ENCODE measurements at regions not wholly inside any gene's neighbourhood (a gene's known extent, or its start where the extent isn't known, plus 50 kb on each side); places are given as distances from the start of the nearest gene placed in this dataset.

GRCh38 chr5:39661026-39661779 lies 236.4 kb upstream of the DAB2 start:
- CTCF ChIA-PET, result no interaction called here
- H3K36me3 ChIP-seq (ENCODE audit: insufficient read depth, low read length, poor library complexity, severe bottlenecking), result no peaks in the 10 kb centered on the region

DNA sequence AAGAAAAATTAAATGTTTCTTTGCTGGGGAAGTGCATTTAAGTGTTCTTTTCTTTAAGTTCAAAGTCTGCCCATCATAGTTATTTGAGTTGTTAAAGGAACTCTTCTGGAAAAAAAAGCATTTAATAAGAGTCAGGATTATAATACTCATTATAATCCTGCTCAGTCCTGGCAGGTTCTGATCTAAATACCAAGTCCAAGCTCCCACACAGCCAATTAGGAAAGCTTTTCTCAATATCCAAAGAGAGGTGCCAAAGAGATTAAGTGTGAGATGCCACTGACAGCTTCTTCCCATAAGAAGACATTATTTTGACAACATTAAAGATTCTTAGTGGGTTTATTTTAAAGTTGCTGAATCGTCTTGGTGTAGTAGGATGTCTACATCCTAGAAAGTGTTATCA lies 235.2 kb upstream of the DAB2 start:
- POLR2A ChIA-PET (ENCODE audit: low non-redundant PET), result no interaction called here
- Histone ChIP-seq H3K4me3 (ENCODE audit: low read depth, low read length, poor library complexity, severe bottlenecking) (no peak overlapping the region), H3K4me1 (ENCODE audit: insufficient read depth, low read length, poor library complexity, severe bottlenecking) (no peaks in the 10 kb centered on the region), H3K27ac (ENCODE audit: low read depth, low read length, poor library complexity, severe bottlenecking) (no peak overlapping the region), H3K9me3 (ENCODE audit: low read depth, low read length, poor library complexity, severe bottlenecking) (no peaks in the 10 kb centered on the region), H3K27me3 (replicated peaks; ENCODE audit: insufficient read depth, low read depth, low read length, poor library complexity) (peaks cover 25% of the 10 kb centered on the region), H3K36me3 (ENCODE audit: insufficient read depth, low read length, poor library complexity, severe bottlenecking) (no peaks in the 10 kb centered on the region)
- TF ChIP-seq, protein P1, sequence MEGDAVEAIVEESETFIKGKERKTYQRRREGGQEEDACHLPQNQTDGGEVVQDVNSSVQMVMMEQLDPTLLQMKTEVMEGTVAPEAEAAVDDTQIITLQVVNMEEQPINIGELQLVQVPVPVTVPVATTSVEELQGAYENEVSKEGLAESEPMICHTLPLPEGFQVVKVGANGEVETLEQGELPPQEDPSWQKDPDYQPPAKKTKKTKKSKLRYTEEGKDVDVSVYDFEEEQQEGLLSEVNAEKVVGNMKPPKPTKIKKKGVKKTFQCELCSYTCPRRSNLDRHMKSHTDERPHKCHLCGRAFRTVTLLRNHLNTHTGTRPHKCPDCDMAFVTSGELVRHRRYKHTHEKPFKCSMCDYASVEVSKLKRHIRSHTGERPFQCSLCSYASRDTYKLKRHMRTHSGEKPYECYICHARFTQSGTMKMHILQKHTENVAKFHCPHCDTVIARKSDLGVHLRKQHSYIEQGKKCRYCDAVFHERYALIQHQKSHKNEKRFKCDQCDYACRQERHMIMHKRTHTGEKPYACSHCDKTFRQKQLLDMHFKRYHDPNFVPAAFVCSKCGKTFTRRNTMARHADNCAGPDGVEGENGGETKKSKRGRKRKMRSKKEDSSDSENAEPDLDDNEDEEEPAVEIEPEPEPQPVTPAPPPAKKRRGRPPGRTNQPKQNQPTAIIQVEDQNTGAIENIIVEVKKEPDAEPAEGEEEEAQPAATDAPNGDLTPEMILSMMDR (conservative IDR thresholded peaks at IDR 0.05; ENCODE audit: low read depth, low read length), result no peak
- no peak for TF ChIP-seq EZH2 (IDR thresholded peaks at IDR 0.05; ENCODE audit: borderline replicate concordance, low read depth, low read length, poor library complexity, severe bottlenecking)
- BruUV-seq (replicated peaks), result no TSS peak
- intact Hi-C loops (cut with micrococcal nuclease; ENCODE audit: unreplicated experiment), result no loop called here
- CTCF ChIA-PET, result no interaction called here
- DNase-seq (ENCODE audit: low spot score), result no peak

More at GRCh38 chr5:39661026-39661779, 236.4 kb upstream of the DAB2 start:
- Histone ChIP-seq H3K27ac (ENCODE audit: low read depth, low read length, poor library complexity, severe bottlenecking) (no peak overlapping the region), H3K9me3 (ENCODE audit: low read depth, low read length, poor library complexity, severe bottlenecking) (no peaks in the 10 kb centered on the region), H3K4me1 (ENCODE audit: insufficient read depth, low read length, poor library complexity, severe bottlenecking) (no peaks in the 10 kb centered on the region), H3K4me3 (ENCODE audit: low read depth, low read length, poor library complexity, severe bottlenecking) (no peak overlapping the region), H3K27me3 (replicated peaks; ENCODE audit: insufficient read depth, low read depth, low read length, poor library complexity) (peaks cover 17% of the 10 kb centered on the region)
- POLR2A ChIA-PET (ENCODE audit: low non-redundant PET), result interaction anchor here (0.6 kb wide), 1 partner anchor 645 kb away, joined by 4 read pairs; no protein-coding TSS in a partner anchor
- intact Hi-C loops (cut with micrococcal nuclease; ENCODE audit: unreplicated experiment), result no loop called here
- DNase-seq (ENCODE audit: low spot score), result no peak
- BruUV-seq (replicated peaks), result no TSS peak
- no peak for TF ChIP-seq EZH2 (IDR thresholded peaks at IDR 0.05; ENCODE audit: borderline replicate concordance, low read depth, low read length, poor library complexity, severe bottlenecking)
- TF ChIP-seq, protein P1 (conservative IDR thresholded peaks at IDR 0.05; ENCODE audit: low read depth, low read length), result no peak

DNA sequence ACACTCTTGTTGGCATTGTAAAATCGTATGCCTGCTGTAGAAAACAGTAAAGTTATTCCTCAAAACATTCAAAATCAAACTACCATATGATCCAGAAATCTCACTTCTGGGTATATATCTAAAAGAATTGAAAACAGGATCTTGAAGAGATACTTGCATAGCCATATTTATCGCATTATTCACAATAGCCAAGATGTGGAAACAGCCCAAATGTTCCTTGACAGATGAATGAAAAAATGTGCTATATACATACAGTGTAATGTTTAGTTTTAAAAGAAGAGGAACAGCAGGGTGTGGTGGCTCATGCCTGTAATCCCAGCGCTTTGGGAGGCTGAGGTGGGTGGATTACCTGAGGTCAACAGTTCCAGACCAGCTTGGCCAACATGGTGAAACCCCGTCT lies 234.1 kb upstream of the DAB2 start:
- ChIA-PET POLR2A (ENCODE audit: low non-redundant PET) (no interaction called here), CTCF (no interaction called here)
- H3K27ac ChIP-seq (ENCODE audit: low read depth, low read length, poor library complexity, severe bottlenecking), result no peak overlapping the region
- peaks cover 25% of the 10 kb centered on the region for H3K27me3 ChIP-seq (replicated peaks; ENCODE audit: insufficient read depth, low read depth, low read length, poor library complexity)
- no peak for DNase-seq (ENCODE audit: low spot score)
- H3K9me3 ChIP-seq (ENCODE audit: low read depth, low read length, poor library complexity, severe bottlenecking), result no peaks in the 10 kb centered on the region
- no peaks in the 10 kb centered on the region for H3K36me3 ChIP-seq (ENCODE audit: insufficient read depth, low read length, poor library complexity, severe bottlenecking)
- H3K4me3 ChIP-seq (ENCODE audit: low read depth, low read length, poor library complexity, severe bottlenecking), result no peak overlapping the region
- BruUV-seq (replicated peaks), result no TSS peak
- H3K4me1 ChIP-seq (ENCODE audit: insufficient read depth, low read length, poor library complexity, severe bottlenecking), result no peaks in the 10 kb centered on the region
- TF ChIP-seq, protein P1 (conservative IDR thresholded peaks at IDR 0.05; ENCODE audit: low read depth, low read length), result no peak
- no peak for TF ChIP-seq EZH2 (IDR thresholded peaks at IDR 0.05; ENCODE audit: borderline replicate concordance, low read depth, low read length, poor library complexity, severe bottlenecking)
- intact Hi-C loops (cut with micrococcal nuclease; ENCODE audit: unreplicated experiment), result no loop called here

Measured in A673 (cell line).